SK-N-SH (cell line): ENCODE measurements at regions not wholly inside any gene's neighbourhood (a gene's known extent, or its start where the extent isn't known, plus 50 kb on each side); places are given as distances from the start of the nearest gene placed in this dataset.

Experiments
- EP300 ChIP-seq, 2 experiments: IDR thresholded peaks; 2 replicates each; pipeline versions ENCODE4 v1.4.0 to v1.6.1; 2012; ENCODE audit warnings: borderline replicate concordance in 1 of 2, low read depth in 1 of 2, low read length in 1 of 2
- EZH2phosphoT487 ChIP-seq: fragments of 200-600 bp; sonication (generic); IDR thresholded peaks from 2 replicates; pipeline ENCODE4 v1.6.1; 2017; ENCODE audit warnings: low read depth, mixed run types, mild to moderate bottlenecking, antibody characterized with exemption, moderate library complexity, borderline replicate concordance
- FOXM1 ChIP-seq: IDR thresholded peaks from 2 replicates; pipeline ENCODE4 v1.4.0; 2012; ENCODE audit warnings: low read depth, mild to moderate bottlenecking
- GABPA ChIP-seq: IDR thresholded peaks from 2 replicates; pipeline ENCODE4 v1.4.0; 2012; ENCODE audit warnings: low read depth, mild to moderate bottlenecking
- MXI1 ChIP-seq: IDR thresholded peaks from 2 replicates; pipeline ENCODE4 v1.6.1; 2012; ENCODE audit warnings: mild to moderate bottlenecking, low read depth, low read length, improper control_type of control experiment
- POLR2AphosphoS5 ChIP-seq: IDR thresholded peaks from 2 replicates; pipeline ENCODE4 v1.6.1; 2012; ENCODE audit warnings: low read depth, low read length
- REST ChIP-seq: IDR thresholded peaks from 2 replicates; pipeline ENCODE4 v1.6.1; 2012; ENCODE audit warnings: mild to moderate bottlenecking, low read depth, low read length, moderate library complexity
- RFX5 ChIP-seq: IDR thresholded peaks from 2 replicates; pipeline ENCODE4 v1.6.1; 2012; ENCODE audit warnings: mild to moderate bottlenecking, improper control_type of control experiment, low read length
- SMC3 ChIP-seq: IDR thresholded peaks from 2 replicates; pipeline ENCODE4 v1.6.1; 2012; ENCODE audit warnings: low read depth, low read length, improper control_type of control experiment
- TEAD4 ChIP-seq: IDR thresholded peaks from 2 replicates; pipeline ENCODE4 v1.4.0; 2012; ENCODE audit warnings: mild to moderate bottlenecking, borderline replicate concordance; ENCODE audit not compliant: insufficient read depth
- TF ChIP-seq, protein P1 (sequence below): fragments of 200-600 bp; sonication (generic); IDR thresholded peaks from 2 replicates; pipeline ENCODE4 v1.6.1; 2017; ENCODE audit warnings: antibody characterized with exemption, mild to moderate bottlenecking, moderate library complexity

- TF ChIP-seq, protein P1, sequence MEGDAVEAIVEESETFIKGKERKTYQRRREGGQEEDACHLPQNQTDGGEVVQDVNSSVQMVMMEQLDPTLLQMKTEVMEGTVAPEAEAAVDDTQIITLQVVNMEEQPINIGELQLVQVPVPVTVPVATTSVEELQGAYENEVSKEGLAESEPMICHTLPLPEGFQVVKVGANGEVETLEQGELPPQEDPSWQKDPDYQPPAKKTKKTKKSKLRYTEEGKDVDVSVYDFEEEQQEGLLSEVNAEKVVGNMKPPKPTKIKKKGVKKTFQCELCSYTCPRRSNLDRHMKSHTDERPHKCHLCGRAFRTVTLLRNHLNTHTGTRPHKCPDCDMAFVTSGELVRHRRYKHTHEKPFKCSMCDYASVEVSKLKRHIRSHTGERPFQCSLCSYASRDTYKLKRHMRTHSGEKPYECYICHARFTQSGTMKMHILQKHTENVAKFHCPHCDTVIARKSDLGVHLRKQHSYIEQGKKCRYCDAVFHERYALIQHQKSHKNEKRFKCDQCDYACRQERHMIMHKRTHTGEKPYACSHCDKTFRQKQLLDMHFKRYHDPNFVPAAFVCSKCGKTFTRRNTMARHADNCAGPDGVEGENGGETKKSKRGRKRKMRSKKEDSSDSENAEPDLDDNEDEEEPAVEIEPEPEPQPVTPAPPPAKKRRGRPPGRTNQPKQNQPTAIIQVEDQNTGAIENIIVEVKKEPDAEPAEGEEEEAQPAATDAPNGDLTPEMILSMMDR: peak; percentile 10; the same call in 1 of the 2 replicates
- TF ChIP-seq POLR2AphosphoS5: no peak
- TF ChIP-seq TEAD4: no peak
- TF ChIP-seq EP300 (IDR thresholded peaks at IDR 0.05; ENCODE audit: borderline replicate concordance in 1 of 2, low read depth in 1 of 2, low read length in 1 of 2): no peak
- TF ChIP-seq REST: no peak
- TF ChIP-seq SMC3: no peak
- TF ChIP-seq MXI1: no peak
- TF ChIP-seq GABPA: no peak
- no peak for TF ChIP-seq RFX5
- TF ChIP-seq FOXM1: no peak
- no peak for TF ChIP-seq EZH2phosphoT487
These were observed 274.7 kb upstream of the FZD8 start for GRCh38 chr10:35916791-35917190.
